HCT116 (cell line): ENCODE measurements at regions not wholly inside any gene's neighbourhood (a gene's known extent, or its start where the extent isn't known, plus 50 kb on each side); places are given as distances from the start of the nearest gene placed in this dataset.

Experiments
- ATAC-seq: fragments of 200-7000 bp; cut with Tn5 transposase; 2 replicates; pipeline ENCODE4 v1.9.1; 2020; ENCODE audit warnings: mild to moderate bottlenecking, moderate library complexity
- BruUV-seq: library from RNA; stranded (reverse); fragments of 400-500 nt; replicated peaks from 2 replicates; lab custom pipeline; 2021; lab: Mats Ljungman, UMichigan
- CTCF ChIA-PET: fragments of 300-600 bp; sonication (Branson Sonifier 250); formaldehyde crosslinking; loops from one replicate; lab custom pipeline; 2021; ENCODE audit warnings: antibody characterized with exemption; lab: Charles Lee
- POLR2A ChIA-PET: fragments of 300-600, 350-600 bp; sonication (Branson Sonifier 250); formaldehyde crosslinking; loops from one replicate; lab custom pipeline; 2021; ENCODE audit warnings: antibody characterized with exemption; lab: Charles Lee
- RAD21 ChIA-PET, 2 experiments: fragments of 300-600 bp; sonication (Branson Sonifier 250); formaldehyde crosslinking; loops; one replicate each; lab custom pipeline; 2023; ENCODE audit warnings: low total read pairs in 2 of 2; ENCODE audit not compliant: uncharacterized antibody in 2 of 2, unreplicated experiment in 2 of 2, low non-redundant PET in 1 of 2; lab: Charles Lee
- DNase-seq: peaks from one replicate; pipeline ENCODE4 v3.0.0-alpha.2; 2010; ENCODE audit warnings: low read depth, low spot score
- H2AFZ ChIP-seq: fragments of 200-600 bp; shearing (Covaris generic), sonication (generic); 2 replicates; pipeline ENCODE4 v1.6.1; 2017; ENCODE audit warnings: low read depth, mixed run types, mixed read lengths, antibody characterized with exemption, low read length; ENCODE audit not compliant: poor library complexity, severe bottlenecking
- H3K27ac ChIP-seq: 2 replicates; pipeline ENCODE4 v1.5.1; 2012; ENCODE audit warnings: low read depth, low read length
- H3K27me3 ChIP-seq: fragments of 200-600 bp; sonication (generic); 2 replicates; pipeline ENCODE4 v1.6.1; 2016; ENCODE audit warnings: mixed run types, low read length, mixed read lengths; ENCODE audit not compliant: insufficient read depth
- H3K36me3 ChIP-seq, 2 experiments: fragments of 200-500 bp in 1 of 2; fragments of 200-600 bp in 1 of 2; sonication (Bioruptor generic) in 1 of 2; sonication (generic) in 1 of 2; 2 replicates each; pipeline versions ENCODE4 v1.5.1 to v1.6.1; 2014 to 2016; ENCODE audit warnings: low read length in 2 of 2, inconsistent platforms in 1 of 2, mixed read lengths in 1 of 2, mixed run types in 1 of 2; ENCODE audit not compliant: insufficient read depth in 2 of 2, control insufficient read depth in 1 of 2
- H3K4me1 ChIP-seq, 2 experiments: fragments of 200-600 bp in 1 of 2; sonication (generic) in 1 of 2; 2 replicates each; pipeline versions ENCODE4 v1.5.1 to v1.6.1; 2012 to 2017; ENCODE audit warnings: low read length in 2 of 2, inconsistent platforms in 1 of 2, mild to moderate bottlenecking in 1 of 2, mixed read lengths in 1 of 2, mixed run types in 1 of 2, moderate library complexity in 1 of 2; ENCODE audit not compliant: insufficient read depth in 2 of 2, control insufficient read depth in 1 of 2
- H3K4me2 ChIP-seq: fragments of 200-600 bp; sonication (generic); 2 replicates; pipeline ENCODE4 v1.6.1; 2017; ENCODE audit warnings: mixed run types, low read length, mixed read lengths
- H3K4me3 ChIP-seq, 2 experiments: fragments of 200-600 bp in 1 of 2; sonication (generic) in 1 of 2; replicated peaks in 1 of 2; 2 replicates each; pipeline ENCODE4 v1.5.1; 2011 to 2016; ENCODE audit warnings: low read length in 2 of 2, control low read depth in 1 of 2, low read depth in 1 of 2, mild to moderate bottlenecking in 1 of 2, mixed read lengths in 1 of 2, mixed run types in 1 of 2
- H3K79me2 ChIP-seq: fragments of 200-600 bp; sonication (generic); 2 replicates; pipeline ENCODE4 v1.6.1; 2017; ENCODE audit warnings: mild to moderate bottlenecking, mixed run types, low read length, moderate library complexity, mixed read lengths; ENCODE audit not compliant: insufficient read depth
- H3K9ac ChIP-seq: fragments of 200-600 bp; sonication (generic); 2 replicates; pipeline ENCODE4 v1.6.1; 2016; ENCODE audit warnings: low read length, mixed read lengths
- H3K9me2 ChIP-seq: fragments of 200-600 bp; sonication (generic), shearing (Covaris generic); 2 replicates; pipeline ENCODE4 v1.6.1; 2017; ENCODE audit warnings: mixed run types, mild to moderate bottlenecking, moderate library complexity; ENCODE audit not compliant: insufficient read depth
- H3K9me3 ChIP-seq, 2 experiments: fragments of 200-500 bp in 1 of 2; fragments of 200-600 bp in 1 of 2; sonication (Bioruptor generic) in 1 of 2; sonication (generic) in 1 of 2; 2 replicates each; pipeline ENCODE4 v1.6.1; 2014 to 2017; ENCODE audit warnings: low read length in 2 of 2, mixed read lengths in 2 of 2, inconsistent platforms in 1 of 2, low read depth in 1 of 2, mild to moderate bottlenecking in 1 of 2, mixed run types in 1 of 2, moderate library complexity in 1 of 2; ENCODE audit not compliant: control insufficient read depth in 1 of 2, insufficient read depth in 1 of 2
- H4K20me1 ChIP-seq: fragments of 200-600 bp; sonication (generic), shearing (Covaris generic); 2 replicates; pipeline ENCODE4 v1.6.1; 2017; ENCODE audit warnings: mixed run types, mild to moderate bottlenecking, moderate library complexity; ENCODE audit not compliant: insufficient read depth
- CBX3 ChIP-seq: IDR thresholded peaks from 2 replicates; pipeline ENCODE4 v1.6.1; 2012; ENCODE audit warnings: low read depth
- EGR1 ChIP-seq: IDR thresholded peaks from 2 replicates; pipeline ENCODE4 v1.6.1; 2012; ENCODE audit warnings: low read depth
- ELF1 ChIP-seq: IDR thresholded peaks from 2 replicates; pipeline ENCODE4 v1.6.1; 2012; ENCODE audit warnings: low read depth, borderline replicate concordance
- EZH2 ChIP-seq: fragments of 200-600 bp; sonication (generic); IDR thresholded peaks from 2 replicates; pipeline ENCODE4 v1.6.1; 2017; ENCODE audit warnings: antibody characterized with exemption, mixed run types
- EZH2phosphoT487 ChIP-seq: fragments of 200-600 bp; IDR thresholded peaks from 2 replicates; pipeline ENCODE4 v1.6.1; 2018; ENCODE audit warnings: antibody characterized with exemption, borderline replicate concordance
- FOSL1 ChIP-seq: IDR thresholded peaks from 2 replicates; pipeline ENCODE4 v1.6.1; 2012; ENCODE audit warnings: low read depth
- JUND ChIP-seq: IDR thresholded peaks from 2 replicates; pipeline ENCODE4 v1.6.1; 2012
- POLR2A ChIP-seq: IDR thresholded peaks from 2 replicates; pipeline ENCODE4 v1.7.0; 2011; ENCODE audit warnings: borderline replicate concordance; ENCODE audit not compliant: insufficient read depth, insufficient read length; ENCODE audit errors: extremely low read depth
- REST ChIP-seq: IDR thresholded peaks from 2 replicates; pipeline ENCODE4 v1.6.1; 2012; ENCODE audit warnings: low read depth
- SP1 ChIP-seq: IDR thresholded peaks from 2 replicates; pipeline ENCODE4 v1.6.1; 2012; ENCODE audit warnings: low read depth
- ZFX ChIP-seq: fragments of 450-650 bp; IDR thresholded peaks from 2 replicates; pipeline ENCODE4 v1.6.1; 2017
- ZNF274 ChIP-seq: fragments of 200-500 bp; sonication (Bioruptor generic); IDR thresholded peaks from 2 replicates; pipeline ENCODE4 v1.6.1; 2014; ENCODE audit warnings: mild to moderate bottlenecking, low read depth, low read length, inconsistent platforms
- intact Hi-C: fragments of 100-400 bp; cut with micrococcal nuclease; formaldehyde crosslinking; loops from 2 replicates; pipeline ENCODE4 v1.10.0; 2022
- TF ChIP-seq, protein P1 (sequence below), 3 experiments: fragments of 200-600 bp in 1 of 3; sonication (generic) in 1 of 3; IDR thresholded peaks in 2 of 3; conservative IDR thresholded peaks in 1 of 3; 2 replicates each; pipeline ENCODE4 v1.5.1; 2012 to 2017; ENCODE audit warnings: low read depth in 2 of 3, low read length in 2 of 3, antibody characterized with exemption in 1 of 3, borderline replicate concordance in 1 of 3, control low read depth in 1 of 3, mild to moderate bottlenecking in 1 of 3, mixed read lengths in 1 of 3, mixed run types in 1 of 3, moderate library complexity in 1 of 3; ENCODE audit not compliant: insufficient read depth in 1 of 3
- TF ChIP-seq, protein P2 (sequence below): IDR thresholded peaks from 2 replicates; pipeline ENCODE4 v1.6.1; 2011; ENCODE audit warnings: mild to moderate bottlenecking, low read length, moderate library complexity; ENCODE audit not compliant: insufficient replicate concordance; ENCODE audit errors: extremely low read depth

DNA sequence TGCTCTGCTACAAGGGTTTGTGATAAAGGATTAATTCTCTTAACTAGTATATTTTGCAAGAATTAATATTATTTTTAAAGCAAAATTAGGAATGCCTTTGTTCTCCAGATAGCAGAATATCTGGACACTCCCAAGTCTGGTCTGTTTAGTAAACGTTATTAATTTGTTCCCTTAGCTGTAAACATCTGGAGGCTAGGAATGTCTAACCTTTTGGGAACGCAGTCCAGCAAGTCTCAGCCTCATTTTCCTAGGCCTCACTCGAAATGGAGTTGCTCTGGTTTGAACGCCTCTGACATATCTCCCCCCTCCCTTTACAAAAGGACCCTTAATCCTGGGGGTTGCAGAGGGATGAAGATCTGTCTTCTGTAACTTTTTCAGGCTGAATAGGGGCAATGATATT is 59.3 kb upstream of the WNT7A start:
- CTCF ChIA-PET, result no interaction called here
- no TSS peak for BruUV-seq
- intact Hi-C loops, result no loop called here

More for the DNA sequence above, 59.3 kb upstream of the WNT7A start:
- H2AFZ ChIP-seq, result no peak overlapping the region
- H3K9me2 ChIP-seq, result no peaks in the 10 kb centered on the region
- H3K4me2 ChIP-seq, result no peak overlapping the region
- no peaks in the 10 kb centered on the region; a peak in 1 of 4 replicates for H3K9me3 ChIP-seq
- DNase-seq (no peak), ATAC-seq (no peak)
- TF ChIP-seq SP1, result no peak
- TF ChIP-seq EZH2phosphoT487, result no peak
- no peak for TF ChIP-seq ZFX
- no peak for TF ChIP-seq JUND
- TF ChIP-seq POLR2A, result no peak
- TF ChIP-seq CBX3, result no peak
- TF ChIP-seq ZNF274, result no peak
- TF ChIP-seq, protein P1, sequence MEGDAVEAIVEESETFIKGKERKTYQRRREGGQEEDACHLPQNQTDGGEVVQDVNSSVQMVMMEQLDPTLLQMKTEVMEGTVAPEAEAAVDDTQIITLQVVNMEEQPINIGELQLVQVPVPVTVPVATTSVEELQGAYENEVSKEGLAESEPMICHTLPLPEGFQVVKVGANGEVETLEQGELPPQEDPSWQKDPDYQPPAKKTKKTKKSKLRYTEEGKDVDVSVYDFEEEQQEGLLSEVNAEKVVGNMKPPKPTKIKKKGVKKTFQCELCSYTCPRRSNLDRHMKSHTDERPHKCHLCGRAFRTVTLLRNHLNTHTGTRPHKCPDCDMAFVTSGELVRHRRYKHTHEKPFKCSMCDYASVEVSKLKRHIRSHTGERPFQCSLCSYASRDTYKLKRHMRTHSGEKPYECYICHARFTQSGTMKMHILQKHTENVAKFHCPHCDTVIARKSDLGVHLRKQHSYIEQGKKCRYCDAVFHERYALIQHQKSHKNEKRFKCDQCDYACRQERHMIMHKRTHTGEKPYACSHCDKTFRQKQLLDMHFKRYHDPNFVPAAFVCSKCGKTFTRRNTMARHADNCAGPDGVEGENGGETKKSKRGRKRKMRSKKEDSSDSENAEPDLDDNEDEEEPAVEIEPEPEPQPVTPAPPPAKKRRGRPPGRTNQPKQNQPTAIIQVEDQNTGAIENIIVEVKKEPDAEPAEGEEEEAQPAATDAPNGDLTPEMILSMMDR (IDR thresholded peaks at IDR 0.05 in 2 of 3, conservative IDR thresholded peaks at IDR 0.05 in 1 of 3; ENCODE audit: borderline replicate concordance in 1 of 3, insufficient read depth in 1 of 3, low read depth in 2 of 3, low read length in 2 of 3), result no peak
- no peak for TF ChIP-seq FOSL1
- no peak for TF ChIP-seq ELF1
- TF ChIP-seq REST, result no peak
- TF ChIP-seq EGR1, result no peak
- TF ChIP-seq, protein P2, sequence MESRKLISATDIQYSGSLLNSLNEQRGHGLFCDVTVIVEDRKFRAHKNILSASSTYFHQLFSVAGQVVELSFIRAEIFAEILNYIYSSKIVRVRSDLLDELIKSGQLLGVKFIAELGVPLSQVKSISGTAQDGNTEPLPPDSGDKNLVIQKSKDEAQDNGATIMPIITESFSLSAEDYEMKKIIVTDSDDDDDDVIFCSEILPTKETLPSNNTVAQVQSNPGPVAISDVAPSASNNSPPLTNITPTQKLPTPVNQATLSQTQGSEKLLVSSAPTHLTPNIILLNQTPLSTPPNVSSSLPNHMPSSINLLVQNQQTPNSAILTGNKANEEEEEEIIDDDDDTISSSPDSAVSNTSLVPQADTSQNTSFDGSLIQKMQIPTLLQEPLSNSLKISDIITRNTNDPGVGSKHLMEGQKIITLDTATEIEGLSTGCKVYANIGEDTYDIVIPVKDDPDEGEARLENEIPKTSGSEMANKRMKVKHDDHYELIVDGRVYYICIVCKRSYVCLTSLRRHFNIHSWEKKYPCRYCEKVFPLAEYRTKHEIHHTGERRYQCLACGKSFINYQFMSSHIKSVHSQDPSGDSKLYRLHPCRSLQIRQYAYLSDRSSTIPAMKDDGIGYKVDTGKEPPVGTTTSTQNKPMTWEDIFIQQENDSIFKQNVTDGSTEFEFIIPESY, result no peak
- TF ChIP-seq EZH2, result no peak
- H3K36me3 ChIP-seq, result no peaks in the 10 kb centered on the region
- no peaks in the 10 kb centered on the region for H4K20me1 ChIP-seq
- H3K4me1 ChIP-seq, result no peaks in the 10 kb centered on the region
- no peak overlapping the region for H3K9ac ChIP-seq
- H3K79me2 ChIP-seq, result no peaks in the 10 kb centered on the region
- no peaks in the 10 kb centered on the region for H3K27me3 ChIP-seq
- POLR2A ChIA-PET, result no interaction called here
- no peak overlapping the region for H3K27ac ChIP-seq
- no peak overlapping the region for H3K4me3 ChIP-seq
- RAD21 ChIA-PET, result no interaction called here
